Neural cell (in vitro differentiated cells): ENCODE measurements at regions not wholly inside any gene's neighbourhood (a gene's known extent, or its start where the extent isn't known, plus 50 kb on each side); places are given as distances from the start of the nearest gene placed in this dataset.

Experiments used
- H2AFZ ChIP-seq: fragments of 200-600, 300-800 bp; sonication (generic), shearing (Covaris generic); 2 replicates; pipeline ENCODE4 v1.6.0; 2014; ENCODE audit warnings: low read depth, mild to moderate bottlenecking, antibody characterized with exemption, low read length, moderate library complexity
- H3F3A ChIP-seq: fragments of 200-600 bp; shearing (Covaris generic); 2 replicates; pipeline ENCODE4 v1.6.1; 2016; ENCODE audit warnings: mild to moderate bottlenecking, moderate library complexity, mixed read lengths, antibody characterized with exemption, low read length; ENCODE audit not compliant: insufficient read depth, poor library complexity, severe bottlenecking
- H3K27ac ChIP-seq: fragments of 200-600, 300-800 bp; sonication (generic), shearing (Covaris generic); 2 replicates; pipeline ENCODE4 v1.5.1; 2014; ENCODE audit warnings: mild to moderate bottlenecking, low read length, moderate library complexity
- H3K27me3 ChIP-seq: fragments of 300-800, 200-600 bp; sonication (generic), shearing (Covaris generic); 2 replicates; pipeline ENCODE4 v1.6.0; 2014; ENCODE audit warnings: mild to moderate bottlenecking, low read depth, low read length, moderate library complexity; ENCODE audit not compliant: insufficient read depth
- H3K36me3 ChIP-seq: fragments of 300-800, 200-600 bp; sonication (generic), shearing (Covaris generic); 2 replicates; pipeline ENCODE4 v1.5.1; 2014; ENCODE audit warnings: mild to moderate bottlenecking, antibody characterized with exemption, low read length, moderate library complexity; ENCODE audit not compliant: insufficient read depth
- H3K4me2 ChIP-seq: fragments of 300-800, 200-600 bp; sonication (generic), shearing (Covaris generic); 2 replicates; pipeline ENCODE4 v1.6.0; 2014; ENCODE audit warnings: mild to moderate bottlenecking, low read length
- H3K4me3 ChIP-seq: fragments of 300-800, 200-600 bp; sonication (generic), shearing (Covaris generic); 2 replicates; pipeline ENCODE4 v1.5.1; 2014; ENCODE audit warnings: mild to moderate bottlenecking, low read length, moderate library complexity
- H3K79me2 ChIP-seq: fragments of 200-600 bp; shearing (Covaris generic); replicated peaks from 2 replicates; pipeline ENCODE4 v1.6.0; 2014; ENCODE audit warnings: mild to moderate bottlenecking, low read length, moderate library complexity; ENCODE audit not compliant: insufficient read depth
- H3K9ac ChIP-seq: fragments of 300-800, 200-600 bp; sonication (generic), shearing (Covaris generic); 2 replicates; pipeline ENCODE4 v1.6.1; 2016; ENCODE audit warnings: mild to moderate bottlenecking, low read length, mixed read lengths
- H3K9me2 ChIP-seq: fragments of 200-600 bp; shearing (Covaris generic); 2 replicates; pipeline ENCODE4 v1.6.1; 2016; ENCODE audit warnings: mild to moderate bottlenecking, low read length, mixed read lengths; ENCODE audit not compliant: insufficient read depth
- H3K9me3 ChIP-seq: fragments of 200-600, 300-800 bp; sonication (generic), shearing (Covaris generic); 2 replicates; pipeline ENCODE4 v1.6.1; 2016; ENCODE audit warnings: mild to moderate bottlenecking, mixed run types, low read length, moderate library complexity, mixed read lengths
- H4K20me1 ChIP-seq: fragments of 200-600 bp; shearing (Covaris generic); 2 replicates; pipeline ENCODE4 v1.6.1; 2016; ENCODE audit warnings: mild to moderate bottlenecking, mixed run types; ENCODE audit not compliant: insufficient read depth
- EP300 ChIP-seq: fragments of 450-650 bp; conservative IDR thresholded peaks from 2 replicates; pipeline ENCODE4 v1.6.1; 2014; ENCODE audit warnings: antibody characterized with exemption, mild to moderate bottlenecking, moderate library complexity; ENCODE audit not compliant: poor library complexity, severe bottlenecking
- EZH2 ChIP-seq: fragments of 200-600, 300-800 bp; shearing (Covaris generic), sonication (generic); IDR thresholded peaks from 2 replicates; pipeline ENCODE4 v1.6.1; 2014; ENCODE audit warnings: antibody characterized with exemption, low read length, borderline replicate concordance, mild to moderate bottlenecking; ENCODE audit not compliant: insufficient read depth, poor library complexity, severe bottlenecking
- MXI1 ChIP-seq: fragments of 450-650 bp; conservative IDR thresholded peaks from 2 replicates; pipeline ENCODE4 v1.6.1; 2014; ENCODE audit warnings: antibody characterized with exemption, mild to moderate bottlenecking; ENCODE audit not compliant: poor library complexity, severe bottlenecking
- POLR2AphosphoS5 ChIP-seq: IDR thresholded peaks from 2 replicates; pipeline ENCODE4 v1.6.1; 2012
- RAD21 ChIP-seq: fragments of 450-650 bp; conservative IDR thresholded peaks from 2 replicates; pipeline ENCODE4 v1.6.1; 2014; ENCODE audit warnings: antibody characterized with exemption, mild to moderate bottlenecking, moderate library complexity
- SMC3 ChIP-seq: fragments of 450-650 bp; conservative IDR thresholded peaks from 2 replicates; pipeline ENCODE4 v1.6.1; 2014; ENCODE audit warnings: antibody characterized with exemption, mild to moderate bottlenecking, moderate library complexity; ENCODE audit not compliant: poor library complexity
- TAF1 ChIP-seq: IDR thresholded peaks from 2 replicates; pipeline ENCODE4 v1.6.1; 2012; ENCODE audit warnings: low read depth
- TF ChIP-seq, protein P1 (sequence below): IDR thresholded peaks from 2 replicates; pipeline ENCODE4 v1.6.1; 2012; ENCODE audit warnings: borderline replicate concordance
- TF ChIP-seq, protein P2 (sequence below): fragments of 450-650 bp; IDR thresholded peaks from 2 replicates; pipeline ENCODE4 v1.5.1; 2014; ENCODE audit warnings: antibody characterized with exemption, mild to moderate bottlenecking, moderate library complexity; ENCODE audit not compliant: poor library complexity, severe bottlenecking

DNA sequence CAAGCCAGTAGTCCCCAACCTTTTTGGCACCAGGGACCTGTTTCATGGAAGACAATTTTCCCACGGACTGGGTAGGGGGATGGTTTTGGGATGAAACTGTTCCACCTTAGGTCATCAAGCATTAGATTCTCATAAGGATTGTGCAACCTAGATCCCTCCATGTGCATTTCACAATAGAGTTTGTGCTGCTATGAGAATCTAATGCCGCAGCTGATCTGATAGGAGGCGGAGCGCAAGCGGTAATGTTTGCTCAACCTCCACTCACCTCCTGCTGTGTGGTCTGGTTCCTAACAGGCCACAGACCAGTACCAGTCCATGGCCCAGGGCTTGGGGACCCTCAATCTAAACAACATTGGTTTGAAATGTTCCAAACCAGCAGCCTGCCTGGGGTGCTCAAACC is 137.0 kb upstream of the STXBP5 start:
- Histone ChIP-seq H3K27ac (no peak overlapping the region), H3F3A (no peaks in the 10 kb centered on the region), H3K4me2 (no peak overlapping the region), H3K79me2 (no peaks in the 10 kb centered on the region), H3K27me3 (no peaks in the 10 kb centered on the region), H3K4me3 (no peak overlapping the region), H3K9me2 (no peaks in the 10 kb centered on the region), H3K9ac (no peak overlapping the region), H3K9me3 (no peaks in the 10 kb centered on the region), H2AFZ (no peak overlapping the region), H3K36me3 (no peaks in the 10 kb centered on the region), H4K20me1 (no peaks in the 10 kb centered on the region)
- TF ChIP-seq, protein P1, sequence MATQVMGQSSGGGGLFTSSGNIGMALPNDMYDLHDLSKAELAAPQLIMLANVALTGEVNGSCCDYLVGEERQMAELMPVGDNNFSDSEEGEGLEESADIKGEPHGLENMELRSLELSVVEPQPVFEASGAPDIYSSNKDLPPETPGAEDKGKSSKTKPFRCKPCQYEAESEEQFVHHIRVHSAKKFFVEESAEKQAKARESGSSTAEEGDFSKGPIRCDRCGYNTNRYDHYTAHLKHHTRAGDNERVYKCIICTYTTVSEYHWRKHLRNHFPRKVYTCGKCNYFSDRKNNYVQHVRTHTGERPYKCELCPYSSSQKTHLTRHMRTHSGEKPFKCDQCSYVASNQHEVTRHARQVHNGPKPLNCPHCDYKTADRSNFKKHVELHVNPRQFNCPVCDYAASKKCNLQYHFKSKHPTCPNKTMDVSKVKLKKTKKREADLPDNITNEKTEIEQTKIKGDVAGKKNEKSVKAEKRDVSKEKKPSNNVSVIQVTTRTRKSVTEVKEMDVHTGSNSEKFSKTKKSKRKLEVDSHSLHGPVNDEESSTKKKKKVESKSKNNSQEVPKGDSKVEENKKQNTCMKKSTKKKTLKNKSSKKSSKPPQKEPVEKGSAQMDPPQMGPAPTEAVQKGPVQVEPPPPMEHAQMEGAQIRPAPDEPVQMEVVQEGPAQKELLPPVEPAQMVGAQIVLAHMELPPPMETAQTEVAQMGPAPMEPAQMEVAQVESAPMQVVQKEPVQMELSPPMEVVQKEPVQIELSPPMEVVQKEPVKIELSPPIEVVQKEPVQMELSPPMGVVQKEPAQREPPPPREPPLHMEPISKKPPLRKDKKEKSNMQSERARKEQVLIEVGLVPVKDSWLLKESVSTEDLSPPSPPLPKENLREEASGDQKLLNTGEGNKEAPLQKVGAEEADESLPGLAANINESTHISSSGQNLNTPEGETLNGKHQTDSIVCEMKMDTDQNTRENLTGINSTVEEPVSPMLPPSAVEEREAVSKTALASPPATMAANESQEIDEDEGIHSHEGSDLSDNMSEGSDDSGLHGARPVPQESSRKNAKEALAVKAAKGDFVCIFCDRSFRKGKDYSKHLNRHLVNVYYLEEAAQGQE, result no peak

DNA sequence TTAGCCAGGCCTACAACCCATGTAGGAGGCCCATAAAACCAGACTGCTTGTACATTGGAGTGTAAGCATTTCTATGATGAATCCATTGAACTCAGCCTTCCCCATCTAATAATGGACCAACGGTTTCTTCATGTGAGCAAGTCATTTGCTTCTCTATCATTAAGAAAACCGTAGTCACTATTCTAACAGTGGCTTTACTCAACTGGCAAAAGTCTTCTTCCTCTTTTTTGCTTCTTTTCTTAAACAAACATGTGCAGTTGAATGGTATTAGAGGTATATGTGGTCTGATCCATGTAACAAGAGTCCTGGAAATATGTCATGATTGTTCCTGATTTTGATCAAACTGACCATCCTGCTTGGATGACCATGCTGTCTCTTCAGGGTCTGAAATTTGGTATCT is 132.4 kb upstream of the STXBP5 start:
- TF ChIP-seq, protein P1, result no peak
- TF ChIP-seq EZH2 (no peak), RAD21 (no peak), TAF1 (no peak), SMC3 (no peak), MXI1 (no peak), EP300 (no peak), POLR2AphosphoS5 (no peak)
- TF ChIP-seq, protein P2, sequence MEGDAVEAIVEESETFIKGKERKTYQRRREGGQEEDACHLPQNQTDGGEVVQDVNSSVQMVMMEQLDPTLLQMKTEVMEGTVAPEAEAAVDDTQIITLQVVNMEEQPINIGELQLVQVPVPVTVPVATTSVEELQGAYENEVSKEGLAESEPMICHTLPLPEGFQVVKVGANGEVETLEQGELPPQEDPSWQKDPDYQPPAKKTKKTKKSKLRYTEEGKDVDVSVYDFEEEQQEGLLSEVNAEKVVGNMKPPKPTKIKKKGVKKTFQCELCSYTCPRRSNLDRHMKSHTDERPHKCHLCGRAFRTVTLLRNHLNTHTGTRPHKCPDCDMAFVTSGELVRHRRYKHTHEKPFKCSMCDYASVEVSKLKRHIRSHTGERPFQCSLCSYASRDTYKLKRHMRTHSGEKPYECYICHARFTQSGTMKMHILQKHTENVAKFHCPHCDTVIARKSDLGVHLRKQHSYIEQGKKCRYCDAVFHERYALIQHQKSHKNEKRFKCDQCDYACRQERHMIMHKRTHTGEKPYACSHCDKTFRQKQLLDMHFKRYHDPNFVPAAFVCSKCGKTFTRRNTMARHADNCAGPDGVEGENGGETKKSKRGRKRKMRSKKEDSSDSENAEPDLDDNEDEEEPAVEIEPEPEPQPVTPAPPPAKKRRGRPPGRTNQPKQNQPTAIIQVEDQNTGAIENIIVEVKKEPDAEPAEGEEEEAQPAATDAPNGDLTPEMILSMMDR, result no peak
- H3K36me3 ChIP-seq, result no peaks in the 10 kb centered on the region
- no peak overlapping the region for H3K4me3 ChIP-seq
- no peaks in the 10 kb centered on the region for H3K79me2 ChIP-seq
- no peaks in the 10 kb centered on the region for H3K9me3 ChIP-seq
- no peaks in the 10 kb centered on the region for H3K9me2 ChIP-seq
- no peak overlapping the region for H3K27ac ChIP-seq
- no peaks in the 10 kb centered on the region for H3F3A ChIP-seq
- no peak overlapping the region for H2AFZ ChIP-seq
- H4K20me1 ChIP-seq, result no peaks in the 10 kb centered on the region
- H3K9ac ChIP-seq, result no peak overlapping the region
- H3K4me2 ChIP-seq, result no peak overlapping the region
- H3K27me3 ChIP-seq, result no peaks in the 10 kb centered on the region
